GM11168 (cell line): ENCODE measurements at regions not wholly inside any gene's neighbourhood (a gene's known extent, or its start where the extent isn't known, plus 50 kb on each side); places are given as distances from the start of the nearest gene placed in this dataset.
"Not testable (repeated sequence)": the region's sequence is repeated elsewhere in the genome, so short reads cannot be mapped to it uniquely, and the experiment has no call there.

Experiments used
- in situ Hi-C: fragments of 300-500 bp; cut with MboI; formaldehyde crosslinking; loops from one replicate; pipeline ENCODE4 v1.12.0; 2022; ENCODE audit warnings: low sequenced_read_pairs; ENCODE audit not compliant: unreplicated experiment

DNA sequence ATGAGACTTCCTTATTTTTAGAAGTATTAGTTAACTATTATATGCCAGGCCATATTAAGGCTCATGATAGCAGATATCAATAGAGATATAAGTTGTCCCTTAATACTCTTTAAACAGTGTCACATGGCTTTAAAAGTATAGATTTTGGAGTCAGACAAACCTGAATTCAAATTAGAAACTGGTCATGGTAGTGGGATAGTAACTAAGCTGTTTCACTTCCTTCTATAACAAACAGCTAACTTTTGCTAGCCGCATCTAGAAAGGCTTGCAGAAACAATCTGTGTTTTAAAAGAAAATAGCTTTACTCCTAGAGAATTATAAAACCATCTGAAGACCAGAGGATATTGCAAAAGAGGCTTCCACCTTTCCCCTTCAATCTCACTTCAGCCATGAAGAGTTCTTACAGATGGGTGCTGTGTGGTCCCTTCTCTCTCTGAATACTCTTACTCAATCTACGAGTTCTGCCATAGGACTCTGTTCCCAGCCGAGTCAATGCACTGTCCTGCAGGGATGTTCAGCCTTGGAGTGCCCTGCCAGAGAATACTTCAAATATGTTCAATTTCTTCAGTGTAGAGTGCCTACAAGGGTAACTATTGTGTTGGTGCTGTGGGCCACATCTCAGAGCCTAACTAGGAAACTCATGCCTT, 810.2 kb downstream of the EFNA5 start:
- in situ Hi-C loops, result no loop called here

- in situ Hi-C loops, result no loop called here
Observed at GRCh38 chr5:106858616-106859015, 812.1 kb downstream of the EFNA5 start.

DNA sequence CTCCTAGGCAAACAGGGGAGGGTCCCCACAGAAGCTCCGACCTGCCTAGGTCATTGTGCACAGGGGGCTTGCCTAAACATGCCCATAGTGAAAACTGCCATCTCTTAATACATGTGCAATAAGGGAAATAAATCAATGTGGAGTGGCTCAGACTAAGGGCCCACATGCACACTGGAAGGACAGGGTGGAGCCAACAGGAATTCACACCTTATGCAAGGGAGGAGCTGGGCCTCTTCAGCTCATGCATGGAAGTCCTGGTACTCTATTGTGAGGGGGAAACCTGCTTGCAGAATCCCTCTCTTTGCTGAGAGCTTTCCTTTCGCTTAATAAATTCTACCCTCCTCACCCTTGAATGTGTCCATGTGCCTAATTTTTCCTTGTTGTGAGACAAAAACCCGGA, 815.8 kb downstream of the EFNA5 start:
- in situ Hi-C loops, result no loop called here

DNA sequence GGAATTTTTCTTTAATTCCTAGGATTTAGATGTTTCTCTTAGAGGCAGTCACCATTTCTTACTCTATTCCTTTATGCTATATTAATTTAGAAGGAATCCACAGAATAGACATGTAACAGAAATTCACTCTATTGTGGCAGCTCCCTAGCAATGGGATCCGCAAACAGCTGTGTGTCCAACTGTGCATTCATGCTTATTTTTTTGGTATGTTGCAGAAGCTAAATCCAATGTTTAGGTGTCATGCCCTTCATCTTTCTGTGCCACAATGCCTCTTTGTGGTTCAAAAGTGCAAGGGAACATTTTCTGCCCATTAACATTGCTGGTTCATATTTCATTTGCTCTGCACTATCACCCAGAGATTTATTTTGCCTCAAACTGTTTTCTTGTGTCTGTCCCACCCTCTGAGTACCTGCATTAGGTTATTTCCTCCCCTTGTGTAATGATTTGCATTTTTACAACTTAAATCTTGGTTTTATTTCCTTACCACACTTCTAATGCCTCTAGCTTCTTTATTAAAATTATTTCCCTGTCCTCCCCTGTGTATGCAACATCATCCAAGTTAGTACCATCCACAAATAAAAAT, 816.5 kb downstream of the EFNA5 start:
- in situ Hi-C loops, result no loop called here

GRCh38 chr5:106853266-106853665, 817.5 kb downstream of the EFNA5 start:
- in situ Hi-C loops, result no loop called here

GRCh38 chr5:106849266-106849665, 821.5 kb downstream of the EFNA5 start:
- in situ Hi-C loops, result no loop called here

DNA sequence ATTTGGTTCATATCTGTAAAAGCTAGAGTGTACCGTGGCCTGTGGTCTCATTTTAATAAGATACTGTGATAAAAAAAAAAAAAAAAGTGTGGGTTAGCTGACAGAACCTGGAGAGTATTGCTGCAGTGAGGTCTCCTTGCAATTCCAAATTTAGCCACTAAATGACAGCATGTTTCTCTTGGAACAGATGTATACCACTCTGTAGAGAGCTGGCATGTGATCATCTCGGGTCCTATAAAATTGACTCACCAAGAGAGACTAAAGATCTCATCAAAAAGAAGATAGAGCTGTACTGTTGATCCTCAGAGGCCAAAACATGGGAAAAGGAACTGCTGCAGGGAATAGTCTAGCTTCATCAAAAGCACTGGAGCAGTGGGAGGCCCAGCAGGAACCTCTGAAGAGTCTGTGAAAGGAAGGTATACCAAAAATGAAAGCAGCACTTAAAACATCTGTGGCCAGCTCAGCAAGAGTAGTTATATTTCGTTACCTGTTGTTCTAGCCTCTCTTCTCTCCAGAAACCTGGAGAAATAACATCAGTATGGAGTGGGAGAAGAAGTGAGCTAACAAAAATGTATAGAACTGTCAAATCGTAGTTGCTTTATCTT, 826.8 kb downstream of the EFNA5 start:
- in situ Hi-C loops, result no loop called here

DNA sequence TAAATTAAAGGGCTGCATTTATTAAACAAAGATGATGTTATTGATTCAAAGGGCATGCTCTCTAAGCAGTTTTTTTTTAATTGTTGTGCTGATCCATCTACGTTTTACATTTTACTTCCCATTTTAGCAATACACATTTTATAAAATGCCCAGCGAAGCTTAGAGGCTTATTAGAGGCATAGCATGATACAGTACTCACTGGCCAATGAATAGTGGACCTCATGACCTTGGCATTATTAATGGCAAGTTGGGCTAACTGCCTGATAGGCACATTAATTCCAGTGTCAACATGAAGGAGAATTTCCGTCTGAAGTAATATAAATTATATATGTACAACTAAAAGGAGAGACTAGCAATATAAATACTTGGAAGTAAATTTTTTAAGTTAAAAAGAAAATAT, 837.2 kb downstream of the EFNA5 start:
- in situ Hi-C loops, result no loop called here

DNA sequence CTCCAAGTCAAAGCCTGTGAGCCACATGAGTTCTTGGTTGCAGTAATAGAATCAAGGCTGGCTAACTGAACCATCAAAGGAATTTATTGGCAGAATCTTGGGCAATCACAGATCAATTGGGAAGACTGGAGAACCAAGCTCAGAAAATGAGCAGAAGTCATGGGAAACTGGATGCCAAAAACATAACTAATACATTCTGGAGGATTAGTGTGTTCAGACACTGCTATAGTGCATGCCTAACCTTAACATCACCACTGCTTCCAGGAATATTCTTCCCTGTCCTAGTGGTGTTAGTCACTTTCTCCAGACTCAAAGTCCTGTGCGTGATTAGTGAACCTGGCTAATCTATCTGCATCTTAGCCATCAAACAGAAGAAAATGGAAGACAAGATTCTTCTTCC, 843.7 kb downstream of the EFNA5 start:
- in situ Hi-C loops, result no loop called here

DNA sequence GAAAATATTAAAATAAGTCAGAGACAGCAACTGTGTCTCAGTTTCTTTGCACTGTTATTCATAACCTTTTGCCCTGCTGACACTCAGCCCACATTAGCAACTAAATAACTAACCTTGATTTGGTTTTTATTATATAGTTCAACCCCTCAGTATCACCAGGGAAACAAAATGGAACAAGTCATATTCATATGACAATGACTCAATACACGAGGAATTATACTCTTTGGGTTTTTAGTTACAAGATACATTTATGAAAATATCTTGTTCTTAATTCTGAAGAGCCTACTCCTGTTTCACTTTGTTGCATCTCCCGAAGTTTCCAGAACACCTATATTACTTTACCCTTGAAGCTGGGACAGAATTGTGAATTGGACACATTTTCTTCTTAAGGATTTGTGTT, 845.4 kb downstream of the EFNA5 start:
- in situ Hi-C loops, result no loop called here

- in situ Hi-C loops, result no loop called here
Observed at GRCh38 chr5:106822851-106823250, 847.9 kb downstream of the EFNA5 start.

DNA sequence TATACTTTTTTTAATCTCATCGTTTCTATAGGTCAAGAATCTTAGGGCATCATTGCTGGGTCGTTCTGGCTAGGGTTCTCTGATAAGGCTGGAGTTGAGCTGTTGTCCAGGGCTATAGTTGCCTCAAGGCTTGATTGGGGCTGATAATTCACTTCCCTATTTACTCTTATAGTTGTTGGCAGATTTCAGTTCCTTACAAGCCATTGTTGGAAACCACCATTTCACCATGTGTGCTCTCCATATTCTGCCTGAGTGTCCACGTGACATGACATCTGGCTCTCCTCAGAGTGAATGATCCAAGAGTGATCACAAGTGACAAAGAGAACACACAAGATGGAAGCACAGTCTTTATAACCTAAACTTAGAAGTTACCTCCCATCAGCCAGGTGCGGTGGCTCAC, 852.2 kb downstream of the EFNA5 start:
- in situ Hi-C loops, result no loop called here

DNA sequence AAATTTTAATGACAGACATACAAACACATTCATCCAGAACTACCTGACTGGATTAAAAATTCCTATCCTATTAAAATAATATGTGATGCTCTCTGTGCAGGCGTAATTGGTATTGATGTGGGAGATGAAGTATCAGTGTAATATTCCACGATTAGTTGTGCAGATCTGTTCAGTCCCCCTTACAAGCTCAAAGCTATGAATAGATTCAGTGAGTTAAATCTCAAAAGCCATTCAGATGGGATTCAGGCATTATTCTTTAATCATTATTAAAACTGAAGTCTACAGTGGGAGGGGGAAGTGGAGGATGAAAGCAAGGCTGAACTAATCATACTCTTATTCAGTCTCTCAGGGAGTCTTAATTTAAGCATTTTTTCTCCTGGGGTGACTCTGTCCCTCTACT, 855.8 kb downstream of the EFNA5 start:
- in situ Hi-C loops, result no loop called here

DNA sequence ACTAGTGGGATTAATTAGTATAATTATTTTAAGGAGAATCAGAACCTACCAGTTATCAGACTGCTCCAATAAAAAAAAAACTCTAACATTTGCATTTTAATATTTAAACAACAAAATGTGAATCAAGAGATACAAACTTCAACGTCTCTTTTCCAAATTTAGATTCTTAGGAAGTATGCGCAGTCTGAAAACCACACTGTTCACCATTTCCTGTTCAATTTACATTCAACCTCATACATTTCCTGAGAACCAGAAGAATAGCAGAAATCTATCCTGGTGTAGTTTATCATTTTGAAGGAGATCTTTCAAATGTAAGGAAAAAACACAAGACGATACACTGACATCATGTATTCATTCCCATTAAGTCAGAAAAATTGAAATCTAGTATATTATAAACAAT, 869.2 kb downstream of the EFNA5 start:
- in situ Hi-C loops, result no loop called here

- in situ Hi-C loops, result no loop called here
Observed at GRCh38 chr5:106797996-106798395, 872.7 kb downstream of the EFNA5 start.

GRCh38 chr5:106796081-106796480, 874.7 kb downstream of the EFNA5 start:
- in situ Hi-C loops, result no loop called here

DNA sequence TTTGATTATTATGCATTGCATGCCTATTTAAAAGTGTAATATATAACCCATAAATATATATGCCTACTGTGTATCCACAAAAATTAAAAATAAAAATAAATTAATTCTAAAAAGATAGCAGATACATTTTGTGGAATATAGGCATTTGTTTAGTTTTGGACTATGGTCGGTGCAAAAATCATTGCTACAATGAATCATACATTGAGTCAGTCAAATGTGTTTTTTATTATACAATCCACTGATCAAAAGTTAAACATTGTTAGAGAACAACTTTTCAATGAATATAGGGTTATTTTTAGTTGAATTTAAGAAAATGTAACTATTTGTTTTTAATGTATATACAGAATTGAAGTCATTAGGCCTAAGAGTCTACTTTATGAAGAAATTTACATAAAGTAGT, 885.9 kb downstream of the EFNA5 start:
- in situ Hi-C loops, result no loop called here

DNA sequence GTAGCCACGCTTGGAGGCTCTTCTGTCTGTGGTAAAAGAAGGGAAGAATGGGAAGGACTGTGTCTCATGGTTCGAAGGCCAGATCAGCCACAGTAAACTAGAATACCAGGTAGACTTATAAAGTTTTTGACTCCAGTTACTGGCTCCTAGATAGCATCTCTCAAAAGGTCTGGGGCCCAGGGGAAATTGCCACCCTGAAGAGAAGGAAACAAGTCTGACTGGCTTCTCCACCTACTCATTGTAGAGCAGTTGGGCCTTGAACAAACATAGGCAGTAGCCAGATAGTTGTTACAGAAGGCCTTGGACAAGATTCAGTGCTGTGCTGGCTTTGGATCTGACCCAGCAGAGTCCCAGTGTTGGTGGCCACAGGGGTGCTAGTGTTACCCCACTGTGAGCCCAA, 890.4 kb downstream of the EFNA5 start:
- in situ Hi-C loops, result no loop called here

DNA sequence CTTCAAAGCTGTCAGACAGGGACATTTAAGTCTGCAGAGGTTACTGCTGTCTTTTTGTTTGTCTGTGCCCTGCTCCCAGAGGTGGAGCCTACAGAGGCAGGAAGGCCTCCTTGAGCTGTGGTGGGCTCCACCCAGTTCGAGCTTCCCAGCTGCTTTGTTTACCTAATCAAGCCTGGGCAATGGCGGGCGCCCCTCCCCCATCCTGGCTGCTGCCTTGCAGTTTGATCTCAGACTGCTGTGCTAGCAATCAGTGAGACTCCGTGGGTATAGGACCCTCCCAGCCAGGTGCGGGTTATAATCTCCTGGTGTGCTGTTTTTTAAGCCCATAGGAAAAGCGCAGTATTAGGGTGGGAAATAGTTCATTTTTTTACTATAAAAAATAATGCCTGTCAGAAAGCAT, 894.2 kb downstream of the EFNA5 start:
- in situ Hi-C loops, result not testable (repeated sequence)

GRCh38 chr5:106768392-106768791, 902.3 kb downstream of the EFNA5 start:
- in situ Hi-C loops, result no loop called here

- in situ Hi-C loops, result no loop called here
Observed at GRCh38 chr5:106766916-106767315, 903.8 kb downstream of the EFNA5 start.

- in situ Hi-C loops, result no loop called here
Observed at GRCh38 chr5:106759581-106759980, 911.2 kb downstream of the EFNA5 start.
